H1 (cell line): ENCODE measurements at regions not wholly inside any gene's neighbourhood (a gene's known extent, or its start where the extent isn't known, plus 50 kb on each side); places are given as distances from the start of the nearest gene placed in this dataset.

Experiments used
- CTCF ChIA-PET: fragments of 300-600 bp; sonication (Branson Sonifier 250); formaldehyde crosslinking; loops from one replicate; lab custom pipeline; 2021; ENCODE audit not compliant: partially characterized antibody; lab: Charles Lee
- POLR2A ChIA-PET: fragments of 300-600 bp; sonication (Branson Sonifier 250); formaldehyde crosslinking; loops from one replicate; lab custom pipeline; 2021; ENCODE audit warnings: inconsistent platforms; ENCODE audit not compliant: partially characterized antibody; lab: Charles Lee
- DNase-seq, 2 experiments: peaks; one replicate each; pipeline versions ENCODE4 v3.0.0 to v3.0.0-alpha.2; 2010 to 2022; ENCODE audit warnings: low spot score in 2 of 2, low read depth in 1 of 2, mixed read lengths in 1 of 2
- FAIRE-seq: peaks from 2 replicates; lab custom pipeline; 2011; peaks lifted over from hg19 to GRCh38; lab: Jason Lieb, UNC
- H2AFZ ChIP-seq: 2 replicates; pipeline ENCODE4 v1.8.1; 2012; ENCODE audit warnings: low read length, inconsistent platforms
- H2AK5ac ChIP-seq: 2 replicates; pipeline ENCODE4 v1.6.1; 2013; ENCODE audit warnings: low read depth, low read length
- H2BK120ac ChIP-seq: replicated peaks from 2 replicates; pipeline ENCODE3; 2013; ENCODE audit warnings: low read depth, low read length, inconsistent platforms
- H2BK12ac ChIP-seq: 2 replicates; pipeline ENCODE4 v1.6.1; 2013; ENCODE audit warnings: low read depth, low read length
- H2BK15ac ChIP-seq: 2 replicates; pipeline ENCODE4 v1.6.1; 2013; ENCODE audit warnings: low read length
- H2BK20ac ChIP-seq: 2 replicates; pipeline ENCODE4 v1.6.1; 2013; ENCODE audit warnings: low read length
- H2BK5ac ChIP-seq: 2 replicates; pipeline ENCODE4 v1.6.1; 2013; ENCODE audit warnings: low read depth, low read length
- H3K14ac ChIP-seq: 2 replicates; pipeline ENCODE4 v1.6.1; 2013; ENCODE audit warnings: inconsistent platforms; ENCODE audit not compliant: insufficient read length
- H3K18ac ChIP-seq: 2 replicates; pipeline ENCODE4 v1.6.1; 2013; ENCODE audit warnings: low read length; ENCODE audit errors: extremely low read depth
- H3K23ac ChIP-seq: 2 replicates; pipeline ENCODE4 v1.6.1; 2013; ENCODE audit warnings: inconsistent platforms; ENCODE audit not compliant: insufficient read length
- H3K23me2 ChIP-seq: 2 replicates; pipeline ENCODE4 v1.6.1; 2013; ENCODE audit warnings: low read depth, low read length
- H3K27ac ChIP-seq: 2 replicates; pipeline ENCODE4 v1.6.1; 2011; ENCODE audit warnings: low read depth, low read length, inconsistent platforms
- H3K27me3 ChIP-seq, 4 experiments: replicated peaks in 1 of 4; 1 replicate in 1 of 4; 2 replicates in 3 of 4; pipeline versions ENCODE4 v1.6.1 to v1.8.1; 2011 to 2013; ENCODE audit warnings: low read length in 3 of 4, mild to moderate bottlenecking in 3 of 4, inconsistent platforms in 2 of 4, mixed read lengths in 2 of 4, moderate library complexity in 1 of 4; ENCODE audit not compliant: control insufficient read depth in 3 of 4, insufficient read depth in 3 of 4; ENCODE audit errors: extremely low read depth in 1 of 4
- H3K36me3 ChIP-seq, 4 experiments: 2 replicates each; pipeline versions ENCODE4 v1.6.1 to v1.8.1; 2011 to 2013; ENCODE audit warnings: mild to moderate bottlenecking in 4 of 4, low read length in 3 of 4, moderate library complexity in 2 of 4, control low read depth in 1 of 4, inconsistent platforms in 1 of 4; ENCODE audit not compliant: insufficient read depth in 4 of 4, control insufficient read depth in 2 of 4
- H3K4ac ChIP-seq: replicated peaks from 2 replicates; pipeline ENCODE3; 2013; ENCODE audit warnings: low read length, low read depth, mixed read lengths, inconsistent platforms; ENCODE audit not compliant: insufficient read length
- H3K4me1 ChIP-seq, 4 experiments: replicated peaks in 1 of 4; 1 replicate in 1 of 4; 2 replicates in 3 of 4; pipeline versions ENCODE4 v1.6.1 to v1.8.1; 2011 to 2013; ENCODE audit warnings: low read length in 3 of 4, inconsistent platforms in 2 of 4, mixed read lengths in 1 of 4; ENCODE audit not compliant: insufficient read depth in 4 of 4, control insufficient read depth in 3 of 4
- H3K4me2 ChIP-seq, 2 experiments: 2 replicates each; pipeline versions ENCODE4 v1.6.1 to v1.8.1; 2011 to 2013; ENCODE audit warnings: low read depth in 2 of 2, low read length in 2 of 2, control low read depth in 1 of 2, inconsistent platforms in 1 of 2, mild to moderate bottlenecking in 1 of 2; ENCODE audit not compliant: insufficient read depth in 1 of 2
- H3K4me3 ChIP-seq, 4 experiments: fragments of 200-600, 300-600 bp in 1 of 4; sonication (generic), shearing (Covaris generic), sonication (Bioruptor Twin) in 1 of 4; 2 replicates each; pipeline versions ENCODE4 v1.5.1 to v1.8.1; 2011 to 2016; ENCODE audit warnings: low read length in 4 of 4, low read depth in 3 of 4, control low read depth in 2 of 4, inconsistent platforms in 2 of 4, mild to moderate bottlenecking in 2 of 4, mixed read lengths in 1 of 4, moderate library complexity in 1 of 4; ENCODE audit not compliant: insufficient read depth in 2 of 4; ENCODE audit errors: extremely low read depth in 1 of 4
- H3K56ac ChIP-seq: replicated peaks from 2 replicates; pipeline ENCODE3; 2013; ENCODE audit warnings: low read depth, mild to moderate bottlenecking, mixed read lengths, low read length, inconsistent platforms; ENCODE audit not compliant: insufficient read length
- H3K79me1 ChIP-seq: 2 replicates; pipeline ENCODE4 v1.6.1; 2013; ENCODE audit warnings: low read depth, low read length, control low read depth
- H3K79me2 ChIP-seq, 2 experiments: 2 replicates each; pipeline versions ENCODE4 v1.6.1 to v1.8.1; 2012 to 2013; ENCODE audit warnings: low read length in 2 of 2, mild to moderate bottlenecking in 2 of 2, inconsistent platforms in 1 of 2; ENCODE audit not compliant: insufficient read depth in 2 of 2, control insufficient read depth in 1 of 2
- H3K9ac ChIP-seq, 4 experiments: replicated peaks in 1 of 4; 1 replicate in 1 of 4; 2 replicates in 3 of 4; pipeline versions ENCODE4 v1.6.1 to v1.8.1; 2011 to 2013; ENCODE audit warnings: low read depth in 3 of 4, low read length in 3 of 4, control low read depth in 2 of 4, mild to moderate bottlenecking in 2 of 4, moderate library complexity in 2 of 4, inconsistent platforms in 1 of 4; ENCODE audit errors: extremely low read depth in 1 of 4
- H3K9me3 ChIP-seq, 2 experiments: 2 replicates each; pipeline versions ENCODE4 v1.6.1 to v1.8.1; 2012 to 2013; ENCODE audit warnings: mild to moderate bottlenecking in 2 of 2, moderate library complexity in 2 of 2, control low read depth in 1 of 2, inconsistent platforms in 1 of 2, low read depth in 1 of 2, low read length in 1 of 2, mixed read lengths in 1 of 2; ENCODE audit not compliant: insufficient read depth in 2 of 2
- H4K20me1 ChIP-seq, 2 experiments: replicated peaks in 1 of 2; 2 replicates each; pipeline versions ENCODE3 to v1.8.1; 2011 to 2013; ENCODE audit warnings: inconsistent platforms in 2 of 2, low read length in 2 of 2, mild to moderate bottlenecking in 1 of 2; ENCODE audit not compliant: insufficient read depth in 2 of 2, control insufficient read depth in 1 of 2
- H4K5ac ChIP-seq: 2 replicates; pipeline ENCODE4 v1.6.1; 2013; ENCODE audit warnings: low read length, low read depth, mixed read lengths, inconsistent platforms; ENCODE audit not compliant: insufficient read length
- H4K8ac ChIP-seq: 2 replicates; pipeline ENCODE4 v1.8.0; 2013; ENCODE audit warnings: mild to moderate bottlenecking, moderate library complexity, low read length, inconsistent platforms; ENCODE audit not compliant: insufficient read depth; ENCODE audit errors: extremely low read depth
- H4K91ac ChIP-seq: replicated peaks from 2 replicates; pipeline ENCODE3; 2013; ENCODE audit warnings: low read length, mixed read lengths, inconsistent platforms; ENCODE audit not compliant: insufficient read length
- CTBP2 ChIP-seq: IDR thresholded peaks from 2 replicates; pipeline ENCODE4 v1.7.0; 2011; ENCODE audit warnings: borderline replicate concordance, mild to moderate bottlenecking, moderate library complexity, mixed read lengths, low read length; ENCODE audit not compliant: insufficient read depth, insufficient read length
- EP300 ChIP-seq, 2 experiments: IDR thresholded peaks; 1 replicate in 1 of 2; 2 replicates in 1 of 2; pipeline ENCODE4 v1.6.1; 2011 to 2012; ENCODE audit warnings: low read depth in 2 of 2, low read length in 2 of 2, mild to moderate bottlenecking in 2 of 2, borderline replicate concordance in 1 of 2, inconsistent platforms in 1 of 2, moderate library complexity in 1 of 2
- EZH2 ChIP-seq: fragments of 200-600 bp; sonication (generic); IDR thresholded peaks from 2 replicates; pipeline ENCODE4 v1.7.1; 2012; ENCODE audit warnings: low read depth, mild to moderate bottlenecking, moderate library complexity, low read length, inconsistent platforms; ENCODE audit not compliant: severe bottlenecking
- FOSL1 ChIP-seq: IDR thresholded peaks from 2 replicates; pipeline ENCODE4 v1.6.1; 2011; ENCODE audit warnings: mild to moderate bottlenecking, low read depth, low read length, moderate library complexity; ENCODE audit not compliant: insufficient read depth
- GABPA ChIP-seq: IDR thresholded peaks from 2 replicates; pipeline ENCODE4 v1.6.1; 2011; ENCODE audit warnings: mild to moderate bottlenecking, low read length, moderate library complexity, borderline replicate concordance; ENCODE audit not compliant: insufficient read depth
- NANOG ChIP-seq: IDR thresholded peaks from 2 replicates; pipeline ENCODE4 v1.6.1; 2011; ENCODE audit warnings: low read length, low read depth, mild to moderate bottlenecking, inconsistent platforms; ENCODE audit not compliant: insufficient read depth, poor library complexity, severe bottlenecking
- PHF8 ChIP-seq: fragments of 200-600 bp; sonication (generic); conservative IDR thresholded peaks from 2 replicates; pipeline ENCODE4 v1.7.1; 2012; ENCODE audit warnings: low read depth, mild to moderate bottlenecking, inconsistent platforms, low read length, moderate library complexity
- POLR2AphosphoS5 ChIP-seq: IDR thresholded peaks from 2 replicates; pipeline ENCODE4 v1.6.1; 2011; ENCODE audit warnings: low read depth, low read length
- SP2 ChIP-seq: IDR thresholded peaks from 2 replicates; pipeline ENCODE4 v1.6.1; 2012; ENCODE audit warnings: mild to moderate bottlenecking, low read length, inconsistent platforms
- TAF7 ChIP-seq: optimal IDR thresholded peaks from 2 replicates; pipeline ENCODE3; 2011; ENCODE audit warnings: low read depth, mild to moderate bottlenecking, inconsistent platforms, low read length, moderate library complexity, borderline replicate concordance
- WGBS, 2 experiments: shearing (Covaris generic) in 1 of 2; methylation state at CpG; one replicate each; pipeline versions ENCODE4 v1.1.6 to v1.1.7; 2013 to 2015; ENCODE audit warnings: low lambda C conversion rate in 2 of 2, mixed read lengths in 2 of 2, inconsistent platforms in 1 of 2, low coverage in 1 of 2, missing lambda C conversion rate in 1 of 2; ENCODE audit not compliant: insufficient replicate concordance in 2 of 2, insufficient coverage in 1 of 2, insufficient read length in 1 of 2; ENCODE audit errors: extremely low coverage in 1 of 2, missing lambda C conversion rate in 1 of 2; 5-methylcytosine and 5-hydroxymethylcytosine counted together
- TF ChIP-seq, protein P1 (sequence below): IDR thresholded peaks from 2 replicates; pipeline ENCODE4 v1.6.1; 2012; ENCODE audit warnings: low read length, inconsistent platforms

DNA sequence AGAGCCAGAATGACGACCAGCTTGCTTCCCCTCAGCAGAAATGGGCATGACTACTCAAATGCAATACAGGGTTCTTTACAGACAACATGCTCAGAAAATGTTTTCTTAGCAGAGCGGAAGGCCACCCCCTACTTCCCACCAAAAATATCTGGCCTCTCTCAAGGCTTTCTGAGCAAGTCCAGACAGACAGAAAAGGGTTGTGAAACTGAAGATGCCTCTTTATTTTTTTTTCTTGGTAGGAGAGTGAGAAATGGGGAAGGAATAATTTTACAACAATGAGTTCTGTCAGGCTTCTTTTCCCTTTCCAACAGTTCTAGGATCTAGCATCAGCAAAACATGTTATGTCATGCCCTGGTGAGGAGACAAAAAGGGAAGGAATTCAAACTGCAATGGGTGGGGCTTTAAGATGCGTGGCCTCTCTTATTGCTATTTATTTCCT, 172.0 kb upstream of the CAMK1G start:
- no peak overlapping the region for H3K27ac ChIP-seq
- no peak for TF ChIP-seq SP2
- no peak for TF ChIP-seq FOSL1
- TF ChIP-seq GABPA: no peak
- no peak for TF ChIP-seq PHF8
- no peak for TF ChIP-seq EZH2
- TF ChIP-seq, protein P1, sequence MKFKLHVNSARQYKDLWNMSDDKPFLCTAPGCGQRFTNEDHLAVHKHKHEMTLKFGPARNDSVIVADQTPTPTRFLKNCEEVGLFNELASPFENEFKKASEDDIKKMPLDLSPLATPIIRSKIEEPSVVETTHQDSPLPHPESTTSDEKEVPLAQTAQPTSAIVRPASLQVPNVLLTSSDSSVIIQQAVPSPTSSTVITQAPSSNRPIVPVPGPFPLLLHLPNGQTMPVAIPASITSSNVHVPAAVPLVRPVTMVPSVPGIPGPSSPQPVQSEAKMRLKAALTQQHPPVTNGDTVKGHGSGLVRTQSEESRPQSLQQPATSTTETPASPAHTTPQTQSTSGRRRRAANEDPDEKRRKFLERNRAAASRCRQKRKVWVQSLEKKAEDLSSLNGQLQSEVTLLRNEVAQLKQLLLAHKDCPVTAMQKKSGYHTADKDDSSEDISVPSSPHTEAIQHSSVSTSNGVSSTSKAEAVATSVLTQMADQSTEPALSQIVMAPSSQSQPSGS: no peak
- TF ChIP-seq TAF7: no peak
- TF ChIP-seq CTBP2: no peak
- TF ChIP-seq POLR2AphosphoS5: no peak
- no peak for TF ChIP-seq EP300 (IDR thresholded peaks at IDR 0.05; ENCODE audit: borderline replicate concordance in 1 of 2, low read depth in 2 of 2, low read length in 2 of 2)
- no peak for TF ChIP-seq NANOG

More for the DNA sequence above, 172.0 kb upstream of the CAMK1G start:
- H3K4me1 ChIP-seq: peaks cover 4 to 11% (median 9%) of the 10 kb centered on the region in 4 experiments; a peak in 4 of 7 replicates
- DNase-seq (no peak), FAIRE-seq (no peak)
- H3K27me3 ChIP-seq: peaks cover 0 to 24% (median 11%) of the 10 kb centered on the region in 4 experiments; a peak in 4 of 7 replicates
- no peak overlapping the region; the same call in 1 of the 2 replicates for H2BK20ac ChIP-seq
- no peaks in the 10 kb centered on the region for H3K9me3 ChIP-seq
- peak overlapping the region; percentile 35; the same call in 1 of the 2 replicates for H2BK5ac ChIP-seq
- H3K56ac ChIP-seq: no peak overlapping the region
- no peak overlapping the region for H2BK15ac ChIP-seq
- ChIA-PET POLR2A (interaction anchor here (1.8 kb wide), 1 partner anchor 17 kb away, joined by 4 read pairs; no protein-coding TSS in a partner anchor), CTCF (interaction anchor here (0.7 to 1.7 kb wide), 5 partner anchors 15 to 210 kb away, joined by 3 to 4 read pairs (median 3); no protein-coding TSS in a partner anchor)
- H2BK120ac ChIP-seq: no peak overlapping the region
- no peak overlapping the region for H4K91ac ChIP-seq
- no peak overlapping the region for H3K23ac ChIP-seq
- H3K36me3 ChIP-seq: no peaks in the 10 kb centered on the region
- H4K5ac ChIP-seq: no peak overlapping the region
- H3K23me2 ChIP-seq: peaks cover 2% of the 10 kb centered on the region; the same call in 1 of the 2 replicates
- WGBS, 2 experiments: 62% methylated on average over 3 of the region's 3 CpGs; no CpG with 5 or more reads in 1 of the 2 experiments
- H3K79me2 ChIP-seq: no peaks in the 10 kb centered on the region
- H2AFZ ChIP-seq: no peak overlapping the region
- H4K8ac ChIP-seq: no peak overlapping the region
- H3K14ac ChIP-seq: no peak overlapping the region
- H3K4me2 ChIP-seq: no peak overlapping the region
- peak overlapping the region; percentile 30 for H3K4ac ChIP-seq
- no peak overlapping the region for H3K9ac ChIP-seq
- no peak overlapping the region for H2AK5ac ChIP-seq
- H3K18ac ChIP-seq: 0 out of 2 replicates have a peak overlapping the region, but pooled peaks have one; percentile 15
- H3K4me3 ChIP-seq: no peak overlapping the region
- no peaks in the 10 kb centered on the region for H4K20me1 ChIP-seq
- H2BK12ac ChIP-seq: peak overlapping the region; percentile 35; the same call in 1 of the 2 replicates
- no peaks in the 10 kb centered on the region for H3K79me1 ChIP-seq
